K562 (cell line): ENCODE measurements at regions not wholly inside any gene's neighbourhood (a gene's known extent, or its start where the extent isn't known, plus 50 kb on each side); places are given as distances from the start of the nearest gene placed in this dataset.

ENCODE experiments used
- ATAC-seq: fragments of 200-7000 bp; cut with Tn5 transposase; 3 replicates; pipeline ENCODE4 v1.9.1; 2020; ENCODE audit warnings: moderate library complexity
- BruUV-seq: library from RNA; stranded (reverse); fragments of 400-500 nt; replicated peaks from 2 replicates; lab custom pipeline; 2021; lab: Mats Ljungman, UMichigan
- CTCF ChIA-PET: fragments of 300-600 bp; formaldehyde crosslinking; extraction: SDS; loops from one replicate; lab custom pipeline; 2021; ENCODE audit warnings: low intra/inter-chr PET ratio; lab: Yijun Ruan, JAX
- POLR2A ChIA-PET: fragments of 300-600, 350-650 bp; sonication (Branson Sonifier 250); formaldehyde crosslinking; extraction: SDS; loops from one replicate; lab custom pipeline; 2021; ENCODE audit warnings: antibody characterized with exemption, inconsistent platforms; lab: Yijun Ruan, JAX
- DNase-seq, 4 experiments: peaks; one replicate each; pipeline versions ENCODE4 v3.0.0 to v3.0.0-alpha.2; 2011 to 2018; ENCODE audit warnings: low spot score in 3 of 4, mixed read lengths in 3 of 4; ENCODE audit errors: extremely low read depth in 1 of 4
- FAIRE-seq: peaks from 2 replicates; lab custom pipeline; 2011; peaks lifted over from hg19 to GRCh38; lab: Jason Lieb, UNC
- H2AFZ ChIP-seq: 2 replicates; pipeline ENCODE4 v1.6.0; 2011; ENCODE audit warnings: low read depth, low read length, control low read depth, inconsistent platforms
- H3K27ac ChIP-seq: fragments of 200-600 bp; 3 replicates; pipeline ENCODE4 v1.8.0; 2011; ENCODE audit warnings: low read depth, mild to moderate bottlenecking, control low read depth, inconsistent platforms, low read length, moderate library complexity, mixed read lengths; ENCODE audit errors: extremely low read depth
- H3K27me3 ChIP-seq, 2 experiments: fragments of 300-600 bp in 1 of 2; 2 replicates in 1 of 2; 3 replicates in 1 of 2; pipeline versions ENCODE4 v1.6.0 to v1.8.0; 2011; ENCODE audit warnings: inconsistent platforms in 2 of 2, low read length in 2 of 2, mild to moderate bottlenecking in 1 of 2, mixed read lengths in 1 of 2, moderate library complexity in 1 of 2; ENCODE audit not compliant: control insufficient read depth in 2 of 2, insufficient read depth in 2 of 2
- H3K36me3 ChIP-seq: fragments of 300-600 bp; 3 replicates; pipeline ENCODE4 v1.8.0; 2011; ENCODE audit warnings: mild to moderate bottlenecking, low read length, inconsistent platforms; ENCODE audit not compliant: control insufficient read depth, insufficient read depth
- H3K4me1 ChIP-seq, 2 experiments: fragments of 200-600 bp in 1 of 2; replicated peaks in 1 of 2; 2 replicates in 1 of 2; 3 replicates in 1 of 2; pipeline versions ENCODE4 v1.5.1 to v1.8.0; 2011; ENCODE audit warnings: inconsistent platforms in 2 of 2, low read length in 2 of 2, mild to moderate bottlenecking in 1 of 2, mixed read lengths in 1 of 2, moderate library complexity in 1 of 2; ENCODE audit not compliant: control insufficient read depth in 2 of 2, insufficient read depth in 2 of 2
- H3K4me2 ChIP-seq: 2 replicates; pipeline ENCODE4 v1.6.1; 2011; ENCODE audit warnings: low read length, control low read depth, inconsistent platforms, mixed read lengths; ENCODE audit not compliant: insufficient read depth
- H3K4me3 ChIP-seq: fragments of 200-600 bp; sonication (generic), shearing (Covaris generic); 2 replicates; pipeline ENCODE4 v1.5.1; 2016; ENCODE audit warnings: control low read depth, inconsistent platforms
- H3K79me2 ChIP-seq: fragments of 200-600 bp; 3 replicates; pipeline ENCODE4 v1.8.0; 2011; ENCODE audit warnings: low read length, inconsistent platforms; ENCODE audit not compliant: control insufficient read depth, insufficient read depth
- H3K9ac ChIP-seq, 2 experiments: 2 replicates each; pipeline versions ENCODE4 v1.6.0 to v1.6.1; 2011; ENCODE audit warnings: low read depth in 2 of 2, low read length in 2 of 2, control low read depth in 1 of 2, inconsistent platforms in 1 of 2, mild to moderate bottlenecking in 1 of 2, mixed read lengths in 1 of 2; ENCODE audit not compliant: insufficient read depth in 1 of 2
- H3K9me1 ChIP-seq: one replicate; pipeline ENCODE4 v1.6.0; 2011; ENCODE audit warnings: inconsistent platforms, mild to moderate bottlenecking, low read length, moderate library complexity; ENCODE audit not compliant: control insufficient read depth, insufficient read depth
- H3K9me3 ChIP-seq: replicated peaks from 2 replicates; pipeline ENCODE4 v1.5.1; 2011; ENCODE audit warnings: low read depth, low read length, inconsistent platforms; ENCODE audit not compliant: control insufficient read depth, insufficient read depth
- H4K20me1 ChIP-seq: replicated peaks from 2 replicates; pipeline ENCODE4 v1.6.1; 2011; ENCODE audit warnings: low read length, inconsistent platforms, mixed read lengths; ENCODE audit not compliant: control insufficient read depth, insufficient read depth
- ARID3B ChIP-seq: fragments of 250-450 bp; sonication (Bioruptor Pico); IDR thresholded peaks from 2 replicates; pipeline ENCODE4 v1.4.0; 2020; ENCODE audit warnings: borderline replicate concordance
- CCAR2 ChIP-seq: fragments of 200-400 bp; formaldehyde crosslinking; IDR thresholded peaks from 2 replicates; pipeline ENCODE4 v1.6.1; 2017; ENCODE audit warnings: mild to moderate bottlenecking, low read depth, low read length
- CEBPZ ChIP-seq: fragments of 150-350 bp; IDR thresholded peaks from 2 replicates; pipeline ENCODE4 v1.6.1; 2014; ENCODE audit warnings: low read depth, mild to moderate bottlenecking, low read length, borderline replicate concordance
- ELF4 ChIP-seq: fragments of 450-650 bp; formaldehyde crosslinking; IDR thresholded peaks from 2 replicates; pipeline ENCODE4 v1.4.0; 2022; ENCODE audit warnings: missing genetic modification characterization
- EP400 ChIP-seq: fragments of 450-650 bp; IDR thresholded peaks from 2 replicates; pipeline ENCODE4 v1.6.1; 2017; ENCODE audit warnings: antibody characterized with exemption, mild to moderate bottlenecking, moderate library complexity
- ETV1 ChIP-seq: fragments of 450-650 bp; conservative IDR thresholded peaks from 2 replicates; pipeline ENCODE4 v1.6.1; 2016; ENCODE audit warnings: missing genetic modification characterization, control low read depth, low read depth, missing compliant biosample characterization
- FIP1L1 ChIP-seq: fragments of 200-400 bp; formaldehyde crosslinking; IDR thresholded peaks from 2 replicates; pipeline ENCODE4 v1.6.1; 2018; ENCODE audit warnings: mild to moderate bottlenecking, low read depth, low read length; ENCODE audit not compliant: poor library complexity, severe bottlenecking
- GABPA ChIP-seq: fragments of 200-800 bp; sonication (Bioruptor generic); conservative IDR thresholded peaks from 2 replicates; pipeline ENCODE4 v1.6.1; 2016; ENCODE audit warnings: low read depth, missing genetic modification characterization, missing compliant biosample characterization
- KLF6 ChIP-seq: fragments of 250-450 bp; sonication (Bioruptor Pico); IDR thresholded peaks from 2 replicates; pipeline ENCODE4 v1.4.0; 2020; ENCODE audit warnings: mild to moderate bottlenecking, moderate library complexity, borderline replicate concordance
- SIN3A ChIP-seq, 2 experiments: fragments of 150-350 bp in 1 of 2; IDR thresholded peaks; 2 replicates each; pipeline ENCODE4 v1.6.1; 2011 to 2016; ENCODE audit warnings: borderline replicate concordance in 2 of 2, low read depth in 2 of 2, low read length in 2 of 2, mild to moderate bottlenecking in 2 of 2, moderate library complexity in 2 of 2; ENCODE audit not compliant: control insufficient read depth in 1 of 2
- SMARCA5 ChIP-seq: fragments of 450-650 bp; IDR thresholded peaks from 2 replicates; pipeline ENCODE4 v1.6.1; 2016
- STAG1 ChIP-seq: sonication (generic); formaldehyde crosslinking; IDR thresholded peaks from 2 replicates; pipeline ENCODE4 v1.5.0; 2020; ENCODE audit warnings: missing genetic modification reagents, borderline replicate concordance
- TBL1XR1 ChIP-seq, 2 experiments: IDR thresholded peaks; 2 replicates each; pipeline ENCODE4 v1.6.1; 2012; ENCODE audit warnings: improper control_type of control experiment in 2 of 2, low read length in 2 of 2, mild to moderate bottlenecking in 1 of 2
- ZHX1 ChIP-seq: fragments of 150-350 bp; conservative IDR thresholded peaks from 2 replicates; pipeline ENCODE4 v1.6.1; 2014; ENCODE audit warnings: low read length
- ZZZ3 ChIP-seq: fragments of 450-650 bp; IDR thresholded peaks from 2 replicates; pipeline ENCODE4 v1.6.1; 2016; ENCODE audit warnings: antibody characterized with exemption, mild to moderate bottlenecking, moderate library complexity
- WGBS: fragments of 100-300 bp; shearing (Covaris generic); methylation state at CpG from one replicate; pipeline ENCODE4 v1.1.6; 2016; ENCODE audit warnings: low coverage, mixed read lengths; ENCODE audit not compliant: insufficient coverage; ENCODE audit errors: missing lambda C conversion rate; 5-methylcytosine and 5-hydroxymethylcytosine counted together
- in situ Hi-C: fragments of 300-500 bp; cut with MboI; formaldehyde crosslinking; loops from 4 replicates; pipeline ENCODE4 v1.15.0; 2018; ENCODE audit warnings: inconsistent platforms, mixed read lengths
- intact Hi-C: fragments of 100-400 bp; cut with micrococcal nuclease; formaldehyde crosslinking; loops from 2 replicates; pipeline ENCODE4 v1.14.2; 2022

GRCh38 chr5:87156631-87157030 is 111.1 kb upstream of the RASA1 start (continued):
- TF ChIP-seq CEBPZ (no peak), TBL1XR1 (IDR thresholded peaks at IDR 0.05; ENCODE audit: low read length in 2 of 2) (no peak), ZHX1 (no peak), ETV1 (tag) (no peak), CCAR2 (no peak)

GRCh38 chr5:87164409-87164808 is 103.3 kb upstream of the RASA1 start:
- H3K79me2 ChIP-seq = no peaks in the 10 kb centered on the region
- ATAC-seq (no peak), FAIRE-seq (no peak), DNase-seq (no peak)
- H4K20me1 ChIP-seq = no peaks in the 10 kb centered on the region
- POLR2A ChIA-PET = no interaction called here
- no peaks in the 10 kb centered on the region for H3K9me1 ChIP-seq
- H3K36me3 ChIP-seq = no peaks in the 10 kb centered on the region
- CTCF ChIA-PET = no interaction called here
- in situ Hi-C loops (no loop called here), intact Hi-C loops (no loop called here)
- no peaks in the 10 kb centered on the region for H3K4me1 ChIP-seq
- H3K4me2 ChIP-seq = no peak overlapping the region
- no peak overlapping the region for H3K4me3 ChIP-seq
- no peaks in the 10 kb centered on the region for H3K9me3 ChIP-seq
- no peaks in the 10 kb centered on the region for H3K27me3 ChIP-seq
- no TSS peak for BruUV-seq
- 9% methylated on average over 2 of the region's 2 CpGs for WGBS
- H3K27ac ChIP-seq = no peak overlapping the region
- no peak overlapping the region for H2AFZ ChIP-seq
- no peak overlapping the region for H3K9ac ChIP-seq
- TF ChIP-seq ELF4 (CRISPR knock-in tag) (no peak), GABPA (tag) (no peak), FIP1L1 (no peak), EP400 (no peak), SIN3A (IDR thresholded peaks at IDR 0.05; ENCODE audit: borderline replicate concordance in 2 of 2, control insufficient read depth in 1 of 2, low read depth in 2 of 2, low read length in 2 of 2) (no peak), ARID3B (CRISPR knock-in tag) (no peak), STAG1 (CRISPR knock-in tag) (no peak), KLF6 (CRISPR knock-in tag) (no peak), ZZZ3 (no peak), SMARCA5 (no peak)
